ENCODE measurements at regions not wholly inside any gene's neighbourhood (a gene's known extent, or its start where the extent isn't known, plus 50 kb on each side); places are given as distances from the start of the nearest gene placed in this dataset.
"Not testable (repeated sequence)": the region's sequence is repeated elsewhere in the genome, so short reads cannot be mapped to it uniquely, and the experiment has no call there.

DNA sequence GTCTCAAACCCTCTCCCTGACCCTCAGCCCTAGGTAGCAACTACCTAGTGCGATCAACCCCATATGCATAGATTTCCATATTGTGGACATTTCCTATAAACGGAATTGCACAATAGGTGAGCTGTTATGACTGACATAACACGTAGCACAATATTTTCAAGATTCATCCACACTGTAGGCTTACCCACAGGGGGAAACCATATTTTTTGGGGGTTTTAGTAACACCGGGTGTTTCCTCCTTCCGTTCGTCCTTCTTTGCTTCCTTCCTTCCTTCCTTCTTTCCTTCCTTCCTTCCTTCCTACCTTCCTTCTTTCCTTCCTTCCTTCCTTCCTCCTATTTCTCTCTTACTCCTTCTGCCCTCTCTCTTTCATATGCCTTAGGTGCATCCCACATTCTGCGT lies 524.2 kb downstream of the CWH43 start:
- not testable (repeated sequence) for DNase-seq (ENCODE audit: low read depth)

DNA sequence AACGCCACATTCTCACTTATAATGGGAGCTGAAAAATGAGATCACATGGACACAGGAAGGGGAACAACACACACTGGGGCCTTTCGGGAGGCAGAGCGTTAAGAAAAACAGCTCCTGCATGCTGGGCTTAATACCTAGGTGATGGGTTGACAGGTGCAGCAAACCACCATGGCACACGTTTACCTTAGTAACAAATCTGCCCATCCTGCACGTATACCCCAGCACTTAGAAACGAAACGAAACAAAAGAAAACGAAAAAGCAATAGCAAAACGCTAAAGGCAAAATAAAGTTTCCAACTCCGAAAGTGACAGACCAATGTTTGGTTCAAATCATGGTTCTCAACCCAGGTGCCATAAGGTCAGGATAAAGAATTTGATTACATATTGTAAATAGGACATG lies 525.3 kb downstream of the CWH43 start:
- DNase-seq (ENCODE audit: low read depth): not testable (repeated sequence)

DNA sequence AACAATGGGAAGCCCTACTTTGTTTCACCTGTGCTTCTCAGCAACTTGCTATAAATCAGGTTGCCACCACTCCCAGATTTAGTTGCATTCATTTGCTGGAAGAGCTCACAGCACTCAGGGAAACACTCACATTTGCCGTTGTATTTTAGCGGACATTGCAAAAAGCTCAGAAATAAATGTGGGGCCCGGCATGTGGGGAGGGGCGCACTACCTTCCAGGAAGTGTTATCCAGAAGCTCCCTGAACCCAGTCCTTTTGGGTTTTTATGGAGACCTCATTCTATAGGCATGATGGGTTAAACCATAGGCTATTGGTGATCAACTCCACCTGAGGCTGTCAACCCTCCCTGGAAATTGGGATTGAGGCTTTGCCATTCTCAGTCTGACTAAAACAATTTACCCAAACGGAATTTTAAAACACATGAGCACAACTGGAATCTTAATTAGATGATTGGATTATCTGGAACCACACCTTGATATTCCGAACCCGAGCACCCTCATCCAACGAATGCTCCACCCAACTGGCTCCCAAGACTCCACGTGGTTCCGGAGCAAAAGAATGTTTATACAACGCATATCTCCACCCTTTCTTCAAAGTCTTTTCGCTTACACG lies 525.9 kb downstream of the CWH43 start:
- not testable (repeated sequence) for DNase-seq (ENCODE audit: low read depth)

DNA sequence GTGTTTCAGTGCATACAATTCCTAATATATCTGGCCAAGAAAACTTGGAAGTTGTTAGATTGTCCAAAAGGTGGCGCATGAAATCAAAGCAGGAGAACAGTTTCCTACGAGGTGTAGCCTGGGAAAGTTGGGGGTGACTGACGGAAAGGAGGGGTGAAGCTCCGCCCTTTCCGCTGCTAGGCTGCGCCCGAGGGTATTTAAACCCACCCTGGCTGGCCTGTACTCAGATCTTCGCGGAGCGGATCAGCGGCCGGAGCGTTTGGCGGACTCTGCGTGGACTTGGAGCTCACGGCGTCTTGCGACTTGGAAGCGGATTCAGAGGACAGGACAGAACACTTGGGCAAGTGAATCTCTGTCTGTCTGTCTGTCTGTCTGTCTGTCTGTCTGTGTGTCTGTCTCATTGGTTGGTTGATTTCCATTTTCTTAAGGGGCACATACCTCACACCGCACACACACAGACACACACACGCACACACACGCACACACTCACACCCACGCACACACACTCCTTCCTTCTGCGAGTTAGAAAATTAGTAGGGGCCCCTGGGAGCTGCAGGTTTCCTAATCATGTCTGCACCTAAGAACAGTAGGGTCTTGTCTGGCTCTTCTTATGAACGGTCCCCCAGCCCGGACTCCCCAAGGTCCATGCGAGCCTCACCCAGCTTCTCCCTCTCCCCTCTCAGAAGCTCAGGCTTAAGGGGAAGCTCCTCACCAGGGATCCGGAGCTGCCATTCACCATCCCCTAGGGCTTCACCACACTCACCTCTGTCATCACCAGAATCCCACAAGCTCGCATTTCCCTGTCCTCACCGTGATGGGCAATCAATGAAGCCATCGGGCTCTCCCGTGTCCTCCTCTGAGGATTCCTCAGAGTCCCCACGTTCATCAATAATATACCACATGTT lies 526.8 kb downstream of the CWH43 start:
- not testable (repeated sequence) for DNase-seq (ENCODE audit: low read depth)

DNA sequence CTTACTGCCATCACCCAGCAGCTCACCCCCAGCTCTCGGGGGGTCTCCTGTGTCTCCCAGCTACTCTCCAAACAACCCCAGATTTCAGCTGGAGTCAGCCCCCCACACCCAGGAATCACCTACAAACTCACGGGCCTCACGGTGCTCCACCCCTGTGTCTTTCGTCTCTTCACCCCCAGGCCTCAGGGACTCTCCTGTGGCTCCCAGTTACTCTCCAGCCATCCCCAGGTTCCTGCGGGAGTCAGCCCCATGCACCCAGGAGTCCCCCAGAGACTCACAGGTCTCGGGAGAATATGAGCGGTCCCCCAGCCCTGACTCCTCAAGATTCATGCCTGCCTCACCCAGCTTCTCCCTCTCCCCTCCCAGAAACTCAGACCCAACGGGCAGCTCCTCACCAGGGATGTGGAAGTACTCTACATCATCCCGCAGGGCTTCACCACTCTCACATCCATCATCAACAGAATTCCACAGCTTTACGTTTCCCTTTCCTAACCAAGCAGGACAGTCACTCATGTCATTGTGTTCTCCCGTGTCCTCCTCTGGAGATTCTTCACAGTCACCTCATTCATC lies 527.6 kb downstream of the CWH43 start:
- not testable (repeated sequence) for DNase-seq (ENCODE audit: low read depth)

DNA sequence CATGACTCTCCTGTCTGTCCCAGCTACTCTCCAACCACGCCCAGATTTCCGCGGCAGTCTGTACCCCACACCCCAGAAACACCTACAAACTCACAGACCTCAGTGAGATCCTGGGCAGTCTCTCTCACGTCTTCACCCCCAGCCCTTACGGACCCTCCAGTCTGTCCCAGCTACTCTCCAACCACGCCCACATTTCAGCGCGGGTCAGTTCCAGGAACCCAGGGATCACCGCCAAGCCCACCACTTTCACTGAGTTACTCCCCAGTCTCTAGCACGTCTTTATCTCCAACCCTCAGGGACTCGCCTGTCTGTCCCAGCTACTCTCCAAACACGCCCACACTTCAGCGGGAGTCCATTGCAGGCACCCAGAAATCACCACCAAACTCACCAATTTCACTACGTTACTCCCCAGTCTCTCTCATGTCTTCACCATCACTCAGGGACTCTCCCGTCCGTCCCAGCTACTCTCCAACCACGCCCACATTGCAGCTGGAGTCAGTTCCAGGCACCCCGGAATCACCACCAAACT lies 528.2 kb downstream of the CWH43 start:
- not testable (repeated sequence) for DNase-seq (ENCODE audit: low read depth)

DNA sequence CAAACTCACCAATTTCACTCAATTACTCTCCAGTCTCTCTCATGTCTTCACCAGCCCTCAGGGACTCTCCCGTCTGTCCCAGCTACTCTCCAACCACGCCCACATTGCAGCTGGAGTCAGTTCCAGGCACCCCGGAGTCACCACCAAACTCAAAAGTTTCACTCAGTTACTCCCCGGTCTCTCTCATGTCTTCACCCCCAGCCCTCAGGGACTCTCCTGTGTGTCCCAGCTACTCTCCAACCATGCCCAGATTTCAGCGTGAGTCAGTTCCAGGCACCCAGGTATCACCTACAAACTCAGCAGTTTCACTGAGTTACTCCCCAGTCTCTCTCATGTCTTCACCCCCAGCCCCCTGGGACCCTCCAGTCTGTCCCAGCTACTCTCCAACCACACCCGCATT lies 528.8 kb downstream of the CWH43 start:
- not testable (repeated sequence) for DNase-seq (ENCODE audit: low read depth)

DNA sequence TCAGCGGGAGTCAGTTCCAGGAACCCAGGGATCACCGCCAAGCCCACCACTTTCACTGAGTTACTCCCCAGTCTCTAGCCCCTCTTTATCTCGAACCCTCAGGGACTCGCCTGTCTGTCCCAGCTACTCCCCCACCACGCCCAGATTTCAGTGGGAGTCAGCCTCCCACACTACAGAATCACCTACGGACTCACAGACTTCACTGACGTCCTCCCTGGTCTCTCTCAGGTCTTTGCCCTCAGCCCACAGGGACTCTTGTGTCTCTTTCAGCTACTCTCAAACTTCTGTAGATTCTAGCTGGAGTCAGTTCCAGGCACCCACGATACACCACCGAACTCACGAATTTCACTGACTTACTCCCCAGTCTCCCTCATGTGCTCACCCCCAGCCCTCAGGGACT lies 529.2 kb downstream of the CWH43 start:
- not testable (repeated sequence) for DNase-seq (ENCODE audit: low read depth)

DNA sequence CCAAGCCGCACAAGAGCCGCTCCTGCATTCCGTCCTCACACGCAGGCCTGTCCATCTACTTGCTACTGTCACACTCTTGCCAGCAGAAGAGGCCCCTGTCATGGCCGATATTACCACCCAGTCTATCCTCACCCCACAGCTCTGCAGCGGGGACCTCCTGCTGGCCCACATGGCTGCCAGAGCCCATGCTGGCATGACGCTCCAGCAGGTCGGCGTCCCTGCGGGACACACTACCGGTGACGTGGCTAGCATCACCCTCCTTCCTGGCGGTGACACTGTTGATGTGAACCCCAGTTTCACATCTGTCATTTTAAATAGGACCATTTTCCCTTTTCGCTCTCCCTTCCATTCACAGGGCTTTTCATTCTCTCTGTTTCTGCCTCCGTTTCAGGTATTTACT lies 530.0 kb downstream of the CWH43 start:
- DNase-seq (ENCODE audit: low read depth): not testable (repeated sequence)

DNA sequence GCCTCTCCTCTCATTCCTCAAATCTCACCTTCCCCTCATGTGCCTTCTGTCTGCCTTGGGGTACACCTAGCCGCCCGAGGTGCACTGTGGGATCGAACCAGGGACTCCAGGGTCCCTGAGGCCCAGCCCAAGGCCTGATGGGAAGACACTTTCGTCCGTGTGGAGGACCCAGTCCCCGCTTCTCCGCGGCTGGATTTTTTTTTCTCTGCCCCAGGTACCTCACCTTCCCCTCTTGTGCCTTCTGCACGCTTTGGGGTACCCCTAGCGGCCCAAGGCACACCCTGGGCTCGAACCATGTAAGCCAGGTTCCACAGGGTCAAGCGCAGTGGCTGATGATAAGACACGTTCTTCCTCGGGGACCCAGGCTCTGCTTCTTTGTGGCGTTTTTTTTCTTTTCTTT lies 530.7 kb downstream of the CWH43 start:
- DNase-seq (ENCODE audit: low read depth): no peak

DNA sequence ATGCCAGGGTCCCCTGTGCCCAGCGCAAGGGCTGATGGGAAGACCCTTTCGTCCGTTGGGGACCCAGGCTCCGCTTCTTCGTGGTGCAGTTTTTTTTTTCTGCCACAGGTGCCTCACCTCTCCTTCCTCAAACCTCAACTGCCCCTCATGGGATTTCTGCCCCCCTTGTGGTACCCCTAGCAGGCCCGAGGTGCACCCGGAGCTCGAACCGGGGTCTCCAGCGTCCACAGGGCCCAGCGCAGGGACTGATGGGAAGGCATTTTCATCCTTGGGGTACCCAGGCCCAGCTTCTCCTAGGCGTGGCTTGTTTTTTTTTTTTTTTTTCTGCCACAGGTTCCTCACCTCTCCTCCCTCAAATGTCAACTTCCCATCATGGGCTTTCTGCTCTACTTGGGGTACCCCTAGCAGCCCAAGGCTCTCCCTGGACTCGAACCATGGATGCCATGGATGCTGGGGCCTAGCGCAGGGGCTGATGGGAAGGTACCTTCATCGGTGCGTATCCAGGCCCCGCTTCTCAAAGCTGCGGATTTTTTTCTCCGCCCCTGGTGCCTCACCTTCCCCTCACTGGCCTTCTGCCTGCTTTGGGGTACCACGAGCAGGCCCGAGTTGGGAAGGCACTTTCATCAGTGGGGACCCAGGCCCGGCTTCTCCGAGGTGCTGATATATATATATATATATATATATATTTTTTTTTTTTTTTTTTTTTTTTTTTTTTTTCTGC lies 531.6 kb downstream of the CWH43 start:
- not testable (repeated sequence) for DNase-seq (ENCODE audit: low read depth)

DNA sequence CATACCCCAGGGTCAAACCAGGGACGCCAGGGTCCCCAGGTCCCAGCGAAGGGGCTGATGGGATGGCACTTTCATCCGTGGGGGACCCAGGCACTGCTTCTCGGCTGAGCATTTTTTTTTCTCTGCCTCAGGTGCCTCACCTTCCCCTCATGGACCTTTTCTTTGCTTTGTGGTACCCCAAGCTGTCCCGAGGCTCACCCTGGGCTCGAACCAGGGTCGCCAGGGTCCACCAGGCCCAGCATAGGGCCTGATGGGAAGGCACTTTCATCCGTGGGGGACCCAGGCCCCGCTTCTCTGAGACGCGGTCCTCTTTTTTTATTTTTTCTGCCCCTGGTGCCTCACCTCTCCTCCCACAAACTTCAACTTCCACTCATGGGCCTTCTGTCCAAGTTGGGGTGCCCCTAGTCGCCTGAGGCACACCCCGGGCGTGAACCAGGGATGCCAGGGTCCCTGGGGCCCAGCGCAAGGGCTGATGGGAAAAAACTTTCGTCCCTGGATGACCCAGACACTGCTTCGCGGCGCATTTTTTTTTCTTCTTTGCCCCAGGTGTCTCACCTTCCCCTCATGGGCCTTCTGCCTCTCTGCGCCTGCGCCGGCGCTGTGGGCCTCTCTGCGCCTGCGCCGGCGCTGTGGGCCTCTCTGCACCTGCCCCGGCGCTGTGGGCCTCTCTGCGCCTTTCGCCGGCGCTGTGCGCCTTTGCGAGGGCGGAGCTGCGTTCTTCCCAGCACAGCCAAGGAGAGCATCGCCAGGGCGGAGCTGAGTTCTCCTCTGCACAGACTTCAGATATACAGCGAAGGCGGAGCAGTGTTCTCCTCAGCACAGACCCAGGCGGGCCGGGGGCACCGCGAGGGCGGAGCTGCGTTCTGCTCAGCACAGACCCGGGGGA lies 533.3 kb downstream of the CWH43 start:
- not testable (repeated sequence) for DNase-seq (ENCODE audit: low read depth)

DNA sequence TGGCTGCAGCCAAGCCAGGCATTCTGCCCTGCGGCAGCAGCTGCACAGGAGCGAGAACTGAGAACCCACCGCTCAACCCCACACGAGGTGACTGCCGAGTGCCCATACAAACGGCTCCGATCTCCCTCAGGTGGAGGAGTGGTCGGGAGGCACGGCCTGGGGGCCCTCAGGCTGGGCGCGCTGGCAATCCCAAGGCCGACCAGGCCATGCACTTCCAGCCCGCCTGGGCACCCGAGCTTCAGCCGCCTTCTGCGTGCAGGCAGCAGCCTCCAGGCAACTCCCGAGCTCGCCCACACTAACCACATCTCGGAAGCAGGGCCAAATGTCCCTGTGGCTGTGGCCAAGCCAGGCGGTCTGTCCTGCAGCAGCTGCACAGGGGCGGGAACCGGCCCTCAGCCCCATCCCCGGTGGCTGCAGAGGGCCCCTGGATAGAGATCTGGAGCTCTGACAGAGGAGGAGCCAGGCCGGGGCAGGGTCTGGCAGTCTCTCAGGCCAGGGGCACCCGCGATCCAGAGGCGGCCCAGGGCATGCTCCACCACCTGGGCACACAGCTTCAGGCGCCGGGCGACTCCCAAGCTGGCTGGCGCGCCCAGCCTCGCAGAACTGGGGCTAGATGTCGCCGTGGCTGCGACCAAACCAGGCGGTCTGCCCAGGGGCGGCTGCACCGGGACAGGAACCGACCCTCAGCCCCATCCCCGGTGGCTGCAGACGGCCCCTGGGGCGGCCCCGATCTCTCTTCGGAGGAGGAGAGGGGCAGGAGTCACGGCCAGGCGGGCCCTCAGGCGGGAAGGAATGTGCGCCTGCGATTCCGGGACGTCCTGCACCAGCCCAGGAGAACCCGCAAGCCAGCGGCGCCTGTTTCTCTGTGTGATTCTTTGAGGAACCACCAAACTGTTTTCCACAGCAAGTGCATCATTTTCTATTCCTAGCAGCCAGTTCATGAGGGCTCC lies 538.0 kb downstream of the CWH43 start:
- DNase-seq (ENCODE audit: low read depth): not testable (repeated sequence)

DNA sequence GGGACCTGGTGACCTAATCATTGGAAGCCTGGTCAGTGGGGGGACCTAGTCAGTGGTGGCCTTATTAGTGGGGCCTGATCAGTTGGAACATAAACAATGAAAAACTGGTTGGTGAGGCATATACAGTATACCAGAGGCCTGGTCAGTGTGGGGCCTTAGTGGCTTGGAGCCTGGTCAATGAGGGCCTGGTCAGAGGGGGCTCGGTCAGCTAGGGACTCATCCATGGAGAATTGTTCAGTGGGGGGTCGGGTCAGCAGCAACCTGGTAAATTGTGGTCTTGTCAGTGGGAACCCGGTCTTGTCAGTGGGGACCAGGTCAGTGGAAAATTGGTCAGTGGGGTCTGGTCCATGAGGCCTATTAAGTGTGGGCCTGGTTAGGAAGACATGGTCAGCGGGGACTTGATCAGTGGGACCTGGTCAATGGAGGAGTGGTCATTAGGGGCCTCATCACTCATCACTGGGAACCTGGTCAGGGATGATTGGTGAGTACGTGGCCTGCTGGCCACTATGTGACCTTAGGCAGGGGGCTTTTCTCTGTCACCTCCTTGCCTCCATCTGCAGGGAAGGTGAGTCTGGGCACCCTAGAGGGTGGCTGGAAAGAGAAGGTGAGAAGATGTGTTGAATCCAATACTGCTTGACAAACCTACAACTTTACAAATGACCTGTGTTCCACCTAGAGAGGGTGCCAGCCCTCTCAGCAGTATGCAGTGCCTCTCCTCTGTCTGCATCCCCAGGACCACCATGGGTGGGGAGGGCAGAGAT lies 573.0 kb downstream of the CWH43 start:
- DNase-seq (ENCODE audit: low read depth): not testable (repeated sequence)

DNA sequence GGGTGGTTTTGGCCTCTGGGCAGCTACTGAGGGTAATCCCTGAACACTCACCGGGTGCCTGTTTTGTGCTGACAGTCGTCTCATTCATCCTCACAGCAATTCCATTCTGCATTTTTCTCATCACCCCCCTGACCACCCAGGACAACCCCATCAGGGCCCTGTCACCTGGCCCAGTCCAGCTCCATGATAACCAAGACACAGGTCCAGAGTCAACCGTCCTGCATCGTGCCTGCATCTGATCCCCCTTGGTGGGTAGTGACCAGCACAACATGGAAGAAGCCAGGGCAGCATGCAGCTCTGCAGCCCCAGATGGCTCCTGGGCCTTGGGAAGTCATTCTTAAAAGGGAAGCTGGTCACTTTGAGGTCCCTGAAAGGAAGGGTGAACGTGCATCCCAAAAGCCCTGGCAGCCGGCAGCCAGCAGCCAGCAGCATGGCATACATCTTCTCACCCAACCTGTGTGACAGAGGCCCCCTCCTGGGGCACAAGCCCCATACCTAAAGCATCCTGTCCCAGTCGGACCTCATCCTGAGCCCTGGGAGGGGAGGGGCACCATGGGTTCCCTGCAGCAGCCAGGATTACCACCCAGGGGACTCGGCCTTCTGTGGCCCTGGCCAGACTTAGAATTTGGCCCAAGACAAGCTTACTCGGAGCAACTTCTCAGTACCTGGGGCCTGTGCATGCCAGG lies 574.2 kb downstream of the CWH43 start:
- DNase-seq (ENCODE audit: low read depth): not testable (repeated sequence)

DNA sequence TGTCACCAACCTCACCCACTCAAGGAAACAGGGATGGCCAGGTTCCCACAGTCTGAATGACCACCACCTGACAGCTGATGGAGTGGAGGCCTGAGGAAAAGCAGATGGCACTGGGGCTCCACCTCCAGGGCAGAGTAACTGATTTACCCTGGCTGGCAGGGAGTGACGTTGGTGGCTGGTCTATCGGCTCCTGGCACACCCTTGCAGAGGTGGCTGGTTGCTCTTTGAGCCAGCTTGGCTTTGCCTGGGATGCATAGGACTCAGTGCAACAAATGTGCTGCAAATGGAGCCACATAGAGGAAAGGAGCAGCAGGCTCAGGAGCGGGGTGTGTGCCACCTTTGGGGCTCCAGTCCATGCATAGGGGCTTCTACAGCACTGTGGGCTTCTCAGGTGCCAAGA lies 574.8 kb downstream of the CWH43 start:
- DNase-seq (ENCODE audit: low read depth): not testable (repeated sequence)

DNA sequence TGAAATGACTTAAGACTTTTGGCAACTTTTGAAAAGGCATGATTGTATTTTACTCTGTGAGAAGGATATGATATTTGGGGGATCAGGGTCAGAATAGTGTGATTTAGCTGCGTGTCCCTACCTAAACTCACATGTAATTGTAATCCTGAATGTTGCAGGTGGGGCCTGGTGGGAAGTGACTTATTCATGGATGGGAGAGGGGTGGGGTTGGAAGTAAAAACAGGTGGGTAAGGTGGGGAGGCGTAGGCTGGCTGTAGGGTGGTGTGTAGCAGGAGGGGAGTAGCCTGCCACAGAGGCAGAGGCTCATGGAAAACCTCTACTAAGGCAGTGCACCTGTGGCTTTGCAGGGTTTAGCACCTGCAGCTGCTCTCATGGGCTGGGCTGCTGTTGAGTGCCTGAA lies 584.2 kb downstream of the CWH43 start:
- not testable (repeated sequence) for DNase-seq (ENCODE audit: low read depth)
